ENCODE measurements at regions not wholly inside any gene's neighbourhood (a gene's known extent, or its start where the extent isn't known, plus 50 kb on each side); places are given as distances from the start of the nearest gene placed in this dataset.
"Not testable (repeated sequence)": the region's sequence is repeated elsewhere in the genome, so short reads cannot be mapped to it uniquely, and the experiment has no call there.

GRCh38 chr6:145574269-145574668 lies 161.1 kb downstream of the EPM2A start:
- not testable (repeated sequence) for H3K23me2 ChIP-seq (ENCODE audit: insufficient read length, low read depth, low read length, poor library complexity, severe bottlenecking); H3K9ac ChIP-seq (ENCODE audit: extremely low read depth, insufficient read length, low read length); DNase-seq; H2BK15ac ChIP-seq (ENCODE audit: low read depth, low read length); H3K18ac ChIP-seq (ENCODE audit: insufficient read length, low read depth, low read length); H3K9me3 ChIP-seq (ENCODE audit: control insufficient read depth, low read depth, low read length); H2BK120ac ChIP-seq (ENCODE audit: low read depth, low read length, poor library complexity, severe bottlenecking); H3K23ac ChIP-seq (ENCODE audit: insufficient read length, low read depth, low read length); H3T11ph ChIP-seq (ENCODE audit: low read length); H2BK20ac ChIP-seq (ENCODE audit: low read depth, low read length, poor library complexity, severe bottlenecking); H2BK5ac ChIP-seq (ENCODE audit: insufficient read length, low read length); H4K91ac ChIP-seq (ENCODE audit: insufficient read length, low read depth, low read length); H4K5ac ChIP-seq (ENCODE audit: insufficient read length, low read depth, low read length); H3K14ac ChIP-seq (ENCODE audit: insufficient read depth, low read length); H3K4ac ChIP-seq (ENCODE audit: low read depth, low read length); H3K56ac ChIP-seq (ENCODE audit: insufficient read length, low read depth, low read length); H3K27me3 ChIP-seq (ENCODE audit: insufficient read depth, low read length); H3K4me1 ChIP-seq (ENCODE audit: insufficient read depth, low read length); H3K4me1 Mint-ChIP-seq; H3K4me2 ChIP-seq (ENCODE audit: insufficient read depth, insufficient read length, low read length); H2AK5ac ChIP-seq (ENCODE audit: insufficient read length, low read length); H3K4me3 Mint-ChIP-seq; H3K79me1 ChIP-seq (ENCODE audit: insufficient read depth, low read depth, low read length, poor library complexity, severe bottlenecking); H3K79me2 ChIP-seq (ENCODE audit: insufficient read depth, low read length); H2AFZ ChIP-seq (ENCODE audit: low read length); H4K20me1 ChIP-seq (ENCODE audit: control insufficient read depth, insufficient read depth, insufficient read length); H3K27ac Mint-ChIP-seq; H3K27me3 Mint-ChIP-seq (ENCODE audit: low read depth); H3K27ac ChIP-seq (ENCODE audit: insufficient read length, low read depth, low read length); H4K8ac ChIP-seq (replicated peaks; ENCODE audit: insufficient read length, low read depth, low read length); H2BK12ac ChIP-seq (ENCODE audit: insufficient read length, low read depth, low read length)
- H3K9me3 Mint-ChIP-seq = peaks cover 28 to 40% of the 10 kb centered on the region in 2 experiments
- WGBS (ENCODE audit: extremely low coverage, insufficient read length, low lambda C conversion rate) = no CpG with 5 or more reads among the region's 1 CpG
- H3K36me3 Mint-ChIP-seq (ENCODE audit: insufficient read depth in 1 of 3, low read depth in 3 of 3) = peaks cover 7 to 32% (median 23%) of the 10 kb centered on the region in 3 experiments

Measured in H9 (cell line).